SK-N-SH treated with all-trans-retinoic acid at 6 μM for 48 hours (cell line): ENCODE measurements at regions not wholly inside any gene's neighbourhood (a gene's known extent, or its start where the extent isn't known, plus 50 kb on each side); places are given as distances from the start of the nearest gene placed in this dataset.

Experiments used
- ATAC-seq: fragments of 200-7000 bp; cut with Tn5 transposase; 3 replicates; pipeline ENCODE4 v1.9.1; 2020; ENCODE audit warnings: mild to moderate bottlenecking, moderate library complexity
- ARNTL ChIP-seq: fragments of 450-650 bp; formaldehyde crosslinking; IDR thresholded peaks from 2 replicates; pipeline ENCODE4 v1.5.0; 2020; ENCODE audit warnings: low read depth, mild to moderate bottlenecking, moderate library complexity, borderline replicate concordance
- BACH2 ChIP-seq: fragments of 250-450 bp; sonication (Bioruptor Pico); IDR thresholded peaks from 2 replicates; pipeline ENCODE4 v1.9.0; 2021; ENCODE audit warnings: mild to moderate bottlenecking, borderline replicate concordance
- CREB5 ChIP-seq: fragments of 250-450 bp; sonication (Bioruptor Pico); IDR thresholded peaks from 2 replicates; pipeline ENCODE4 v1.5.1; 2020; ENCODE audit warnings: low read depth, mild to moderate bottlenecking, moderate library complexity
- CSDC2 ChIP-seq: fragments of 250-450 bp; sonication (Bioruptor Pico); IDR thresholded peaks from 2 replicates; pipeline ENCODE4 v1.5.0; 2020; ENCODE audit warnings: mild to moderate bottlenecking, moderate library complexity
- CSRNP3 ChIP-seq: fragments of 250-450 bp; sonication (Bioruptor Pico); IDR thresholded peaks from 2 replicates; pipeline ENCODE4 v1.5.1; 2021; ENCODE audit warnings: mild to moderate bottlenecking, moderate library complexity
- ESRRG ChIP-seq: fragments of 250-450 bp; sonication (Bioruptor Pico); IDR thresholded peaks from 2 replicates; pipeline ENCODE4 v1.6.1; 2021; ENCODE audit warnings: mild to moderate bottlenecking
- GLIS3 ChIP-seq: fragments of 250-450 bp; sonication (Bioruptor Pico); IDR thresholded peaks from 2 replicates; pipeline ENCODE4 v1.5.0; 2020; ENCODE audit warnings: mild to moderate bottlenecking, moderate library complexity
- ISL1 ChIP-seq: fragments of 250-450 bp; sonication (Bioruptor Pico); IDR thresholded peaks from 2 replicates; pipeline ENCODE4 v2.1.2; 2022; ENCODE audit warnings: mild to moderate bottlenecking, moderate library complexity
- OSR1 ChIP-seq: fragments of 250-450 bp; sonication (Bioruptor Pico); IDR thresholded peaks from 2 replicates; pipeline ENCODE4 v1.8.0; 2022; ENCODE audit warnings: moderate library complexity, mild to moderate bottlenecking, inconsistent platforms
- PATZ1 ChIP-seq: fragments of 250-450 bp; sonication (Bioruptor Pico); IDR thresholded peaks from 2 replicates; pipeline ENCODE4 v1.8.0; 2020; ENCODE audit warnings: mild to moderate bottlenecking, moderate library complexity, borderline replicate concordance
- POU6F1 ChIP-seq: fragments of 250-450 bp; sonication (Bioruptor Pico); IDR thresholded peaks from 2 replicates; pipeline ENCODE4 v1.8.0; 2021; ENCODE audit warnings: low read depth, mild to moderate bottlenecking, moderate library complexity, borderline replicate concordance
- PPARA ChIP-seq: fragments of 250-450 bp; sonication (Bioruptor Pico); IDR thresholded peaks from 2 replicates; pipeline ENCODE4 v1.5.0; 2020; ENCODE audit warnings: mild to moderate bottlenecking, borderline replicate concordance
- TOX ChIP-seq: fragments of 250-450 bp; sonication (Bioruptor Pico); IDR thresholded peaks from 2 replicates; pipeline ENCODE4 v1.8.0; 2021; ENCODE audit warnings: mild to moderate bottlenecking, moderate library complexity, borderline replicate concordance
- TSHZ2 ChIP-seq: fragments of 250-450 bp; sonication (Bioruptor Pico); IDR thresholded peaks from 2 replicates; pipeline ENCODE4 v1.5.0; 2020; ENCODE audit warnings: mild to moderate bottlenecking, moderate library complexity
- ZC3H10 ChIP-seq: fragments of 250-450 bp; sonication (Bioruptor Pico); IDR thresholded peaks from 2 replicates; pipeline ENCODE4 v1.5.1; 2021; ENCODE audit warnings: mild to moderate bottlenecking, moderate library complexity
- ZFP3 ChIP-seq: fragments of 250-450 bp; sonication (Bioruptor Pico); IDR thresholded peaks from 2 replicates; pipeline ENCODE4 v1.5.0; 2020; ENCODE audit warnings: mild to moderate bottlenecking, moderate library complexity
- ZFP30 ChIP-seq: fragments of 450-650 bp; formaldehyde crosslinking; IDR thresholded peaks from 2 replicates; pipeline ENCODE4 v1.5.0; 2022; ENCODE audit warnings: mild to moderate bottlenecking, moderate library complexity
- ZNF565 ChIP-seq: fragments of 450-650 bp; formaldehyde crosslinking; conservative IDR thresholded peaks from 2 replicates; pipeline ENCODE4 v1.5.0; 2020; ENCODE audit warnings: low read depth, mild to moderate bottlenecking, moderate library complexity
- ZNF70 ChIP-seq: fragments of 450-650 bp; formaldehyde crosslinking; IDR thresholded peaks from 2 replicates; pipeline ENCODE4 v1.5.0; 2020; ENCODE audit warnings: mild to moderate bottlenecking, moderate library complexity
- ZNF8 ChIP-seq: fragments of 450-650 bp; formaldehyde crosslinking; IDR thresholded peaks from 2 replicates; pipeline ENCODE4 v1.5.0; 2020; ENCODE audit warnings: mild to moderate bottlenecking, moderate library complexity

- no peak for TF ChIP-seq TOX
- no peak for TF ChIP-seq PPARA (CRISPR knock-in tag)
- TF ChIP-seq TSHZ2 (CRISPR knock-in tag), result no peak
- no peak for TF ChIP-seq ZNF70 (CRISPR knock-in tag)
- no peak for TF ChIP-seq PATZ1 (CRISPR knock-in tag)
- no peak for TF ChIP-seq ZC3H10 (CRISPR knock-in tag)
- TF ChIP-seq ESRRG, result no peak
- no peak for TF ChIP-seq CREB5 (CRISPR knock-in tag)
- no peak for TF ChIP-seq POU6F1 (CRISPR knock-in tag)
- TF ChIP-seq GLIS3 (CRISPR knock-in tag), result no peak
- TF ChIP-seq ZNF565 (CRISPR knock-in tag), result no peak
- no peak for TF ChIP-seq ZFP3 (CRISPR knock-in tag)
- no peak for TF ChIP-seq CSRNP3 (CRISPR knock-in tag)
- TF ChIP-seq ZFP30 (CRISPR knock-in tag), result no peak
- no peak for TF ChIP-seq OSR1 (CRISPR knock-in tag)
- no peak for TF ChIP-seq BACH2 (CRISPR knock-in tag)
- TF ChIP-seq ZNF8 (CRISPR knock-in tag), result no peak
- no peak for ATAC-seq
Observed at GRCh38 chr10:20677340-20677739, 219.8 kb downstream of the NEBL start.

GRCh38 chr10:20674926-20675325, 222.2 kb downstream of the NEBL start:
- no peak for ATAC-seq
- TF ChIP-seq ZNF565 (CRISPR knock-in tag) (no peak), CSDC2 (CRISPR knock-in tag) (no peak), TSHZ2 (CRISPR knock-in tag) (no peak), CSRNP3 (CRISPR knock-in tag) (no peak), ISL1 (CRISPR knock-in tag) (no peak), PATZ1 (CRISPR knock-in tag) (no peak), ESRRG (no peak), TOX (no peak), GLIS3 (CRISPR knock-in tag) (no peak), CREB5 (CRISPR knock-in tag) (no peak), ARNTL (CRISPR knock-in tag) (no peak), BACH2 (CRISPR knock-in tag) (no peak), ZFP3 (CRISPR knock-in tag) (no peak)
